Smooth muscle cell (in vitro differentiated cells): ENCODE measurements at regions not wholly inside any gene's neighbourhood (a gene's known extent, or its start where the extent isn't known, plus 50 kb on each side); places are given as distances from the start of the nearest gene placed in this dataset.

Source experiments
- DNase-seq: peaks from one replicate; lab custom pipeline; 2025; ENCODE audit not compliant: unreplicated experiment; lab: John Stamatoyannopoulos, UW
- H2AFZ ChIP-seq: fragments of 200-600 bp; sonication (generic); 2 replicates; pipeline ENCODE4 v1.6.0; 2016; ENCODE audit warnings: antibody characterized with exemption, low read depth, mild to moderate bottlenecking
- H3F3A ChIP-seq: fragments of 200-600 bp; sonication (generic); 2 replicates; pipeline ENCODE4 v1.6.0; 2017; ENCODE audit warnings: antibody characterized with exemption, low read depth
- H3K27ac ChIP-seq: fragments of 200-600 bp; sonication (generic); 2 replicates; pipeline ENCODE4 v1.5.1; 2016; ENCODE audit warnings: low read depth, mild to moderate bottlenecking
- H3K27me3 ChIP-seq: fragments of 200-600 bp; sonication (generic); 2 replicates; pipeline ENCODE4 v1.6.1; 2016; ENCODE audit warnings: low read depth, mild to moderate bottlenecking
- H3K36me3 ChIP-seq: fragments of 200-600 bp; sonication (generic); 2 replicates; pipeline ENCODE4 v1.5.1; 2016; ENCODE audit warnings: low read depth
- H3K4me1 ChIP-seq: fragments of 200-600 bp; sonication (generic); 2 replicates; pipeline ENCODE4 v1.5.1; 2016; ENCODE audit warnings: low read depth
- H3K4me2 ChIP-seq: fragments of 200-600 bp; sonication (generic); 2 replicates; pipeline ENCODE4 v1.6.0; 2016; ENCODE audit warnings: mild to moderate bottlenecking
- H3K4me3 ChIP-seq: fragments of 200-600 bp; sonication (generic); 2 replicates; pipeline ENCODE4 v1.5.1; 2016; ENCODE audit warnings: mild to moderate bottlenecking
- H3K79me2 ChIP-seq: fragments of 200-600 bp; sonication (generic); 2 replicates; pipeline ENCODE4 v1.6.0; 2016; ENCODE audit warnings: low read depth, mild to moderate bottlenecking
- H3K9ac ChIP-seq: fragments of 200-600 bp; sonication (generic); 2 replicates; pipeline ENCODE4 v1.6.0; 2016; ENCODE audit warnings: low read depth
- H3K9me3 ChIP-seq: fragments of 200-600 bp; sonication (generic); replicated peaks from 2 replicates; pipeline ENCODE4 v1.5.1; 2016; ENCODE audit warnings: low read depth
- H4K20me1 ChIP-seq: fragments of 200-600 bp; sonication (generic); 2 replicates; pipeline ENCODE4 v1.6.0; 2016; ENCODE audit warnings: low read depth
- CTCF ChIP-seq: fragments of 200-600 bp; sonication (generic); IDR thresholded peaks from 2 replicates; pipeline ENCODE4 v1.5.1; 2017; ENCODE audit warnings: borderline replicate concordance, mild to moderate bottlenecking, antibody characterized with exemption; ENCODE audit not compliant: insufficient read depth, poor library complexity, severe bottlenecking
- WGBS: methylation state at CpG from one replicate; pipeline ENCODE4 v1.1.7; 2016; ENCODE audit warnings: low lambda C conversion rate; 5-methylcytosine and 5-hydroxymethylcytosine counted together

GRCh38 chr12:24047326-24047725, 97.9 kb upstream of the SOX5 start:
- DNase-seq = no peak
- Histone ChIP-seq H3F3A (peaks cover 9% of the 10 kb centered on the region), H3K4me3 (no peak overlapping the region), H3K27ac (peak overlapping the region; percentile 84), H3K36me3 (peaks cover 7% of the 10 kb centered on the region), H4K20me1 (no peaks in the 10 kb centered on the region), H2AFZ (no peak overlapping the region), H3K79me2 (no peaks in the 10 kb centered on the region), H3K9ac (no peak overlapping the region), H3K27me3 (no peaks in the 10 kb centered on the region), H3K4me1 (no peaks in the 10 kb centered on the region), H3K4me2 (peak overlapping the region; percentile 9), H3K9me3 (peaks cover 11% of the 10 kb centered on the region)
- no peak for TF ChIP-seq CTCF
- 25% methylated on average over 4 of the region's 4 CpGs for WGBS

- WGBS = 2% methylated on average over 5 of the region's 5 CpGs
- Histone ChIP-seq H3K9ac (peak overlapping the region; percentile 19), H3K79me2 (no peaks in the 10 kb centered on the region), H4K20me1 (no peaks in the 10 kb centered on the region), H3K9me3 (peaks cover 11% of the 10 kb centered on the region), H3K36me3 (peaks cover 7% of the 10 kb centered on the region), H3K27ac (peak overlapping the region; percentile 84), H2AFZ (no peak overlapping the region), H3K4me3 (no peak overlapping the region), H3K4me2 (peak overlapping the region; percentile 38), H3F3A (peaks cover 9% of the 10 kb centered on the region), H3K27me3 (no peaks in the 10 kb centered on the region), H3K4me1 (no peaks in the 10 kb centered on the region)
- no peak for TF ChIP-seq CTCF
- DNase-seq = no peak
Observed at GRCh38 chr12:24045816-24046257, 96.4 kb upstream of the SOX5 start.

- Histone ChIP-seq H3K36me3 (peaks cover 7% of the 10 kb centered on the region), H3K9ac (peak overlapping the region; percentile 19), H3K9me3 (peaks cover 11% of the 10 kb centered on the region), H3K4me2 (peak overlapping the region; percentile 38), H3K4me1 (no peaks in the 10 kb centered on the region), H2AFZ (no peak overlapping the region), H3F3A (peaks cover 9% of the 10 kb centered on the region), H4K20me1 (no peaks in the 10 kb centered on the region), H3K27ac (peak overlapping the region; percentile 84), H3K79me2 (no peaks in the 10 kb centered on the region), H3K4me3 (no peak overlapping the region), H3K27me3 (no peaks in the 10 kb centered on the region)
- 97% methylated on average over 5 of the region's 5 CpGs for WGBS
- TF ChIP-seq CTCF = no peak
- no peak for DNase-seq
Observed at GRCh38 chr12:24044941-24045703, 95.7 kb upstream of the SOX5 start.

GRCh38 chr12:24042651-24043050, 93.2 kb upstream of the SOX5 start:
- H3K36me3 ChIP-seq = no peaks in the 10 kb centered on the region
- H3K9ac ChIP-seq = no peak overlapping the region
- no peak for TF ChIP-seq CTCF
- H3K9me3 ChIP-seq = no peaks in the 10 kb centered on the region
- H3K79me2 ChIP-seq = no peaks in the 10 kb centered on the region
- H3K4me1 ChIP-seq = peaks cover 12% of the 10 kb centered on the region
- H3K4me3 ChIP-seq = no peak overlapping the region
- no peak for DNase-seq
- H3K27ac ChIP-seq = peak overlapping the region; percentile 9
- no peaks in the 10 kb centered on the region for H4K20me1 ChIP-seq
- H2AFZ ChIP-seq = no peak overlapping the region
- H3F3A ChIP-seq = peaks cover 5% of the 10 kb centered on the region
- H3K4me2 ChIP-seq = no peak overlapping the region
- H3K27me3 ChIP-seq = no peaks in the 10 kb centered on the region
